Muscle of leg (tissue), 3 donors: ENCODE measurements at regions not wholly inside any gene's neighbourhood (a gene's known extent, or its start where the extent isn't known, plus 50 kb on each side); places are given as distances from the start of the nearest gene placed in this dataset.

Source experiments
- DNase-seq: peaks from one replicate; pipeline ENCODE4 v3.0.0; 2013
- H3K27ac ChIP-seq: one replicate; pipeline ENCODE4 v1.5.1; 2013; ENCODE audit warnings: mild to moderate bottlenecking, low read length, control low read depth
- H3K27me3 ChIP-seq: one replicate; pipeline ENCODE4 v1.6.1; 2013; ENCODE audit warnings: low read length; ENCODE audit not compliant: control insufficient read depth, insufficient read depth
- H3K36me3 ChIP-seq: one replicate; pipeline ENCODE4 v1.6.1; 2013; ENCODE audit warnings: low read length; ENCODE audit not compliant: control insufficient read depth, insufficient read depth
- H3K4me1 ChIP-seq: one replicate; pipeline ENCODE4 v1.6.1; 2013; ENCODE audit warnings: low read length; ENCODE audit not compliant: control insufficient read depth, insufficient read depth
- H3K4me3 ChIP-seq: one replicate; pipeline ENCODE4 v1.5.1; 2013; ENCODE audit warnings: low read length, control low read depth
- H3K9me3 ChIP-seq: replicated peaks from 2 replicates; pipeline ENCODE4 v1.6.1; 2013; ENCODE audit warnings: low read depth, low read length; ENCODE audit not compliant: control insufficient read depth
- WGBS: methylation state at CpG from one replicate; pipeline ENCODE4 v1.1.5; 2013; ENCODE audit warnings: missing lambda C conversion rate; ENCODE audit not compliant: insufficient coverage; 5-methylcytosine and 5-hydroxymethylcytosine counted together

DNA sequence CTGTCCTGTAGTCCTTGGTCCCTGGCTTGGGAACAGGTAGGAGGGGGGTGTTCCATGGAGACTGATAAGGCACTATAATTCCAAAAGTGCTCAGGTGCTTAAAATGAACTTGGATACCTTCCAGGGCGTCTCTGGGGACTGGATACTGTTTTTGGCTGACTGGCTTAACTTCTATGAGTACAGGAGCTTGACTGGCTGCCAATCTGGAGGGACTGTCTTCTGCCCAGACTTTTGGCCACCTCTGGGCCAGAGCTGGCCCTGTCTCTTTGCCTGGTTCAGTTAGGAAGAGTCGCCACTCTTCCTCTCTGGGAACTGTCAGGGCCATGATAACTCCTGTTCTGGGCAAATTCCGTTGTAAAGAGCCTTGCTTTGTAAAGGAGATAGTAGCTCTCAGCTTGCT lies 407.0 kb downstream of the TGFB2 start:
- Histone ChIP-seq H3K36me3 (no peaks in the 10 kb centered on the region), H3K4me3 (no peak overlapping the region), H3K9me3 (peaks cover 9% of the 10 kb centered on the region), H3K27ac (no peak overlapping the region), H3K4me1 (no peaks in the 10 kb centered on the region), H3K27me3 (no peaks in the 10 kb centered on the region)
- WGBS, result 75% methylated on average over 1 of the region's 3 CpGs
- no peak for DNase-seq

DNA sequence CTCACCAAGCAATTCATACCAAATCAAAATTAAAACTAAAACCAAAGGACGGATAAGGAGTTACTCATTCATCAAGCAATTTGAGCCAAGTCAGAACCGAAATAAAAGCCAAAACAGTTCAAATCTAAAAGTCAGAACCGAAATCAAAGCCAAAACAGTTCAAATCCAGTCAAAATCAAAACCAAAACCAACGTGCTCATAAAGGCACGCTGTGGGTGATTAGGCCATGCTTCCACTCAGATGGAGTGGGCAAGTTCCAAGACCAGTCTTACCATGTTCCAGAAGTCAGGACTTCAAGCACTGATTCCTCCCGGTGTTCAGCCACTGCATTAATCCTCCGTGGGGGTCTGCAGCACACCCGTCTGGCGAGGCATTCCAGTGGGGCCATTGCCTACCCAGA lies 409.3 kb downstream of the TGFB2 start:
- H3K27me3 ChIP-seq, result no peaks in the 10 kb centered on the region
- WGBS, result 80% methylated on average over 8 of the region's 9 CpGs
- H3K4me1 ChIP-seq, result no peaks in the 10 kb centered on the region
- no peak overlapping the region for H3K4me3 ChIP-seq
- peaks cover 4% of the 10 kb centered on the region for H3K9me3 ChIP-seq
- DNase-seq, result no peak
- H3K27ac ChIP-seq, result no peak overlapping the region
- no peaks in the 10 kb centered on the region for H3K36me3 ChIP-seq

- peaks cover 4% of the 10 kb centered on the region for H3K9me3 ChIP-seq
- no peak overlapping the region for H3K4me3 ChIP-seq
- DNase-seq, result no peak
- no peaks in the 10 kb centered on the region for H3K27me3 ChIP-seq
- WGBS, result 100% methylated on average over 1 of the region's 3 CpGs
- no peak overlapping the region for H3K27ac ChIP-seq
- H3K4me1 ChIP-seq, result no peaks in the 10 kb centered on the region
- no peaks in the 10 kb centered on the region for H3K36me3 ChIP-seq
Observed at GRCh38 chr1:218755128-218755527, 410.0 kb downstream of the TGFB2 start.

GRCh38 chr1:218759795-218760194 lies 413.9 kb upstream of the LYPLAL1 start:
- 100% methylated on average over 1 of the region's 3 CpGs for WGBS
- Histone ChIP-seq H3K4me3 (no peak overlapping the region), H3K9me3 (peaks cover under 1% of the 10 kb centered on the region), H3K4me1 (no peaks in the 10 kb centered on the region), H3K27ac (no peak overlapping the region), H3K36me3 (no peaks in the 10 kb centered on the region), H3K27me3 (no peaks in the 10 kb centered on the region)
- DNase-seq, result no peak

GRCh38 chr1:218760601-218761570 lies 412.8 kb upstream of the LYPLAL1 start:
- no peaks in the 10 kb centered on the region for H3K4me1 ChIP-seq
- H3K27me3 ChIP-seq, result no peaks in the 10 kb centered on the region
- no peak overlapping the region for H3K27ac ChIP-seq
- H3K4me3 ChIP-seq, result no peak overlapping the region
- H3K36me3 ChIP-seq, result no peaks in the 10 kb centered on the region
- no peaks in the 10 kb centered on the region for H3K9me3 ChIP-seq
- WGBS, result no CpG with 5 or more reads among the region's 3 CpGs
- DNase-seq, result no peak

DNA sequence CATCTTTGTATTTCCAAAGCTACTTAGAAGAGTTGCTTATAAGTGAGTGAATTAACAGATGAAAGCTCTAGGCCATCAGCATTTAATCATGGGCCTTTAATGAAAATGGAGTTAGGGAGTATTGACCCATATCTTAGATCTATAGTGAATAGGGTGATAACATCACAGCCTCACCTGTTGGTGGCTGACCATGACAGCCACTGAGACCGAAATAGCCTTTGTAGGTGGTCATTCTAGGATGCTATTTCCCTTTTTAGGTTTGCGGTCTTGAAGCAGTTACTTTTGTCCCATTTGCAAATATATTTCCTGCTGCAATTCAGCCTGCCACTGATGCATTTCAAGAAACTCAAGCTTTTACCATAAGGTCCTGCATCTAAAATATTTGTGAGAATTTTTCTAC lies 410.1 kb upstream of the LYPLAL1 start:
- no peaks in the 10 kb centered on the region for H3K36me3 ChIP-seq
- H3K27ac ChIP-seq, result no peak overlapping the region
- H3K4me3 ChIP-seq, result no peak overlapping the region
- H3K27me3 ChIP-seq, result no peaks in the 10 kb centered on the region
- H3K9me3 ChIP-seq, result no peaks in the 10 kb centered on the region
- H3K4me1 ChIP-seq, result no peaks in the 10 kb centered on the region
- WGBS, result no CpG with 5 or more reads among the region's 2 CpGs
- no peak for DNase-seq

GRCh38 chr1:218765753-218766152 lies 407.9 kb upstream of the LYPLAL1 start:
- no peaks in the 10 kb centered on the region for H3K27me3 ChIP-seq
- no CpG with 5 or more reads among the region's 5 CpGs for WGBS
- no peak overlapping the region for H3K4me3 ChIP-seq
- H3K27ac ChIP-seq, result no peak overlapping the region
- H3K9me3 ChIP-seq, result no peaks in the 10 kb centered on the region
- H3K4me1 ChIP-seq, result no peaks in the 10 kb centered on the region
- DNase-seq, result peak; percentile 18
- H3K36me3 ChIP-seq, result no peaks in the 10 kb centered on the region

GRCh38 chr1:218771931-218772330 lies 401.7 kb upstream of the LYPLAL1 start:
- Histone ChIP-seq H3K9me3 (no peaks in the 10 kb centered on the region), H3K36me3 (no peaks in the 10 kb centered on the region), H3K4me3 (no peak overlapping the region), H3K27me3 (no peaks in the 10 kb centered on the region), H3K27ac (no peak overlapping the region), H3K4me1 (no peaks in the 10 kb centered on the region)
- peak; percentile 68 for DNase-seq
- 40% methylated on average over 2 of the region's 3 CpGs for WGBS

DNA sequence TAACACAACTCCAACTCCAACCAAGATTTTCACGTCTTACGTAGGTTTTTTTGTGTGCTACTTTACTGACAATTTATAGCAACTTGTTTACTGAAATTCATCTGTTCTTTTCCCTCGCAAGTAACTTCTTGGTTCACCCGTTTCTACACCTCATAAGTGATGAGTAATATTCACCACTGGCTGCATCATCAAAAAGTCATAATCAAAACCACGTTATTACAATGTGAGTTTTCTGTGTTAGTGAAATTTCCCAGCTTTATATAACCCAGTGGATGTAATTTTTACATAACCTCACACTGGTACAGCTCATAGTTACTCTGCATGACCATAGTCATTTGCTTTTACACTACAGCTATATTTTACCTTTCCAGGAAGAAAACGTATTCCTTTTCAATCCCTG lies 401.1 kb upstream of the LYPLAL1 start:
- H3K36me3 ChIP-seq, result no peaks in the 10 kb centered on the region
- H3K9me3 ChIP-seq, result no peaks in the 10 kb centered on the region
- 100% methylated on average over 2 of the region's 6 CpGs for WGBS
- H3K4me1 ChIP-seq, result no peaks in the 10 kb centered on the region
- H3K27ac ChIP-seq, result no peak overlapping the region
- no peaks in the 10 kb centered on the region for H3K27me3 ChIP-seq
- no peak overlapping the region for H3K4me3 ChIP-seq
- peak; percentile 26 for DNase-seq

DNA sequence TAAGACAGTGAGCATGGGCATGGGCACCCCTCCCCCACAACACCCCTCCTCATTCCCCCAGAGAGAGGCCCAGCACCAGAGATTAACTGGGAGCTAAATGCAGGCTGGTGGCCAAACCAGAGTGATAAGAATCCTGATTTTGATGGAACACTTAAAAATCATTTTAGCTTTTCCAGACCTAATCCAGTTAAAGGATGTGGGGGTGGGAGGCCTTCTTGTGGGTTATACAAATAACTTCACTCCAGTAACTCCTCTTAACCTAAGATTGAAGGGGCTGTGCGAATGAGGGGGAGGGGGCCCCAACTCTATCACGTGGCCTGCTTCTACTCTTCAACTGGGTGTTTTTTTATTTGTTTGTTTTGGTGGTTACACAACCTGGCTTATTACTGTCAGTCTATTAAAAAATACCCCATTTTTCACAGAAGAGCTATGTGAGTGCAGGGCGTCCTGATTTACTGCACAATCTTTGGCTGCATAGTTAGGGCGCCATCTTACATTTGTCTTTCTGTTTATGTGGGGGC lies 398.1 kb upstream of the LYPLAL1 start:
- Histone ChIP-seq H3K27ac (no peak overlapping the region), H3K4me3 (no peak overlapping the region), H3K27me3 (no peaks in the 10 kb centered on the region), H3K4me1 (no peaks in the 10 kb centered on the region), H3K36me3 (no peaks in the 10 kb centered on the region), H3K9me3 (no peaks in the 10 kb centered on the region)
- no CpG with 5 or more reads among the region's 4 CpGs for WGBS
- DNase-seq, result no peak
